22Rv1 (cell line): ENCODE measurements at regions not wholly inside any gene's neighbourhood (a gene's known extent, or its start where the extent isn't known, plus 50 kb on each side); places are given as distances from the start of the nearest gene placed in this dataset.

Experiments
- CTCF ChIP-seq: fragments of 450-650 bp; IDR thresholded peaks from 2 replicates; pipeline ENCODE4 v1.5.1; 2017; ENCODE audit warnings: mild to moderate bottlenecking
- ZFX ChIP-seq: fragments of 450-650 bp; IDR thresholded peaks from 2 replicates; pipeline ENCODE4 v1.6.1; 2017; ENCODE audit warnings: antibody characterized with exemption, borderline replicate concordance

GRCh38 chr1:183736343-183736742, 68.6 kb upstream of the RGL1 start:
- no peak for TF ChIP-seq CTCF
- no peak for TF ChIP-seq ZFX
